Activated T-helper 1 cell treated with anti-CD3 and anti-CD28 coated beads, Interleukin-2, amount 50 U/mL, for 16 hours (primary cell): ENCODE measurements at regions not wholly inside any gene's neighbourhood (a gene's known extent, or its start where the extent isn't known, plus 50 kb on each side); places are given as distances from the start of the nearest gene placed in this dataset.

Experiments used
- DNase-seq, 2 donors: peaks; one replicate each; pipeline ENCODE4 v3.0.0-alpha.2; 2020; ENCODE audit warnings: low read depth in 1 of 2, low spot score in 1 of 2

GRCh38 chr13:87078947-87079795 is 592.0 kb upstream of the SLITRK5 start:
- DNase-seq = no peak

GRCh38 chr13:87080100-87080779 is 590.9 kb upstream of the SLITRK5 start:
- DNase-seq = no peak

GRCh38 chr13:87084192-87084591 is 587.0 kb upstream of the SLITRK5 start:
- no peak for DNase-seq

- DNase-seq = no peak
Observed at GRCh38 chr13:87087741-87088140, 583.4 kb upstream of the SLITRK5 start.

GRCh38 chr13:87089391-87089790 is 581.8 kb upstream of the SLITRK5 start:
- no peak for DNase-seq

- DNase-seq = no peak
Observed at GRCh38 chr13:87093399-87093798, 577.8 kb upstream of the SLITRK5 start.

GRCh38 chr13:87094646-87095045 is 576.5 kb upstream of the SLITRK5 start:
- no peak for DNase-seq

- DNase-seq = no peak
Observed at GRCh38 chr13:87100431-87100830, 570.7 kb upstream of the SLITRK5 start.

- DNase-seq = no peak
Observed at GRCh38 chr13:87107651-87108050, 563.5 kb upstream of the SLITRK5 start.

- DNase-seq = no peak
Observed at GRCh38 chr13:87120476-87120875, 550.7 kb upstream of the SLITRK5 start.

- DNase-seq = no peak
Observed at GRCh38 chr13:87122551-87122950, 548.6 kb upstream of the SLITRK5 start.

GRCh38 chr13:87123987-87124784 is 547.0 kb upstream of the SLITRK5 start:
- no peak for DNase-seq

GRCh38 chr13:87124785-87125074 is 546.4 kb upstream of the SLITRK5 start:
- DNase-seq = no peak

- no peak for DNase-seq
Observed at GRCh38 chr13:87128036-87128435, 543.1 kb upstream of the SLITRK5 start.

- DNase-seq = no peak
Observed at GRCh38 chr13:87128491-87128890, 542.7 kb upstream of the SLITRK5 start.

- no peak for DNase-seq
Observed at GRCh38 chr13:87129602-87130300, 541.4 kb upstream of the SLITRK5 start.

- no peak for DNase-seq
Observed at GRCh38 chr13:87130423-87130822, 540.7 kb upstream of the SLITRK5 start.

GRCh38 chr13:87131611-87132010 is 539.6 kb upstream of the SLITRK5 start:
- no peak for DNase-seq

GRCh38 chr13:87138866-87139265 is 532.3 kb upstream of the SLITRK5 start:
- no peak for DNase-seq

GRCh38 chr13:87147076-87147475 is 524.1 kb upstream of the SLITRK5 start:
- no peak for DNase-seq

- DNase-seq = no peak
Observed at GRCh38 chr13:87153371-87153770, 517.8 kb upstream of the SLITRK5 start.
